MM.1S (cell line): ENCODE measurements at regions not wholly inside any gene's neighbourhood (a gene's known extent, or its start where the extent isn't known, plus 50 kb on each side); places are given as distances from the start of the nearest gene placed in this dataset.

Source experiments
- CTCF ChIP-seq: fragments of 300-600 bp; sonication (generic); IDR thresholded peaks from 2 replicates; pipeline ENCODE4 v1.5.1; 2016; ENCODE audit warnings: antibody characterized with exemption, low read length, mixed read lengths
- EZH2 ChIP-seq: fragments of 300-600 bp; sonication (generic); optimal IDR thresholded peaks from 2 replicates; pipeline ENCODE3; 2017; ENCODE audit warnings: low read depth, mild to moderate bottlenecking, antibody characterized with exemption, low read length, mixed read lengths

- TF ChIP-seq EZH2 (no peak), CTCF (no peak)
These were observed 131.1 kb downstream of the ACTL7B start for GRCh38 chr9:108724652-108725051.
